ENCODE measurements at regions not wholly inside any gene's neighbourhood (a gene's known extent, or its start where the extent isn't known, plus 50 kb on each side); places are given as distances from the start of the nearest gene placed in this dataset.

DNA sequence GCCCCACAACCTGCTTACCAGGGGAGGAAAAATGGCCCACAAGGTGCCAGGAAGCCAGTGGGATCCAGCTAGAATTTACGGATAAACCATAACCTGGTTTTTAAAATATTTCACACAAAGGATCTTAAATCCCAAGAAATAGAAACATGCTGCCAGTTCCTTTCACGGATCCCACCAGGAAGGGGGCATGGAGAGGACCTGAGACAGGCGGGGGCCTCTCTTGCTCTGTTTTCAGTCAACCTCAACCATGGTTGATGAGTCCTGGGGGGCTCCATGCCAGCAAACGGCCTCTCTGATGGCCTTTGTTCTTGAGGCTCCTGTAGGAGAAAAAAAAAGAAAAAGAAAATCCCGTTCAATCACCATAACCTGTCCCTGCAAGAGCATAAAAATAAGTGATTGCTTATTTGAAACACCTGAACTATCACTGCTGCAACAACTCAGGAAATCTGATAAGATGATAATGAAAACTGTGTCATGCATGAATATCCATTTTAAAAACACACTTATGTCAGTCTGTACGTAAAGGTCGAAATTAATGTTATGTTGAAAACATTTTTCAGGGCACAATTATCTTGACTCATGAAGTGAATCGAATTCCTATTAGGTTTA, 125.8 kb upstream of the CST7 start:
- TF ChIP-seq, protein P1, sequence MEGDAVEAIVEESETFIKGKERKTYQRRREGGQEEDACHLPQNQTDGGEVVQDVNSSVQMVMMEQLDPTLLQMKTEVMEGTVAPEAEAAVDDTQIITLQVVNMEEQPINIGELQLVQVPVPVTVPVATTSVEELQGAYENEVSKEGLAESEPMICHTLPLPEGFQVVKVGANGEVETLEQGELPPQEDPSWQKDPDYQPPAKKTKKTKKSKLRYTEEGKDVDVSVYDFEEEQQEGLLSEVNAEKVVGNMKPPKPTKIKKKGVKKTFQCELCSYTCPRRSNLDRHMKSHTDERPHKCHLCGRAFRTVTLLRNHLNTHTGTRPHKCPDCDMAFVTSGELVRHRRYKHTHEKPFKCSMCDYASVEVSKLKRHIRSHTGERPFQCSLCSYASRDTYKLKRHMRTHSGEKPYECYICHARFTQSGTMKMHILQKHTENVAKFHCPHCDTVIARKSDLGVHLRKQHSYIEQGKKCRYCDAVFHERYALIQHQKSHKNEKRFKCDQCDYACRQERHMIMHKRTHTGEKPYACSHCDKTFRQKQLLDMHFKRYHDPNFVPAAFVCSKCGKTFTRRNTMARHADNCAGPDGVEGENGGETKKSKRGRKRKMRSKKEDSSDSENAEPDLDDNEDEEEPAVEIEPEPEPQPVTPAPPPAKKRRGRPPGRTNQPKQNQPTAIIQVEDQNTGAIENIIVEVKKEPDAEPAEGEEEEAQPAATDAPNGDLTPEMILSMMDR (IDR thresholded peaks at IDR 0.05; ENCODE audit: low read depth, low read length, missing control alignments) = no peak

DNA sequence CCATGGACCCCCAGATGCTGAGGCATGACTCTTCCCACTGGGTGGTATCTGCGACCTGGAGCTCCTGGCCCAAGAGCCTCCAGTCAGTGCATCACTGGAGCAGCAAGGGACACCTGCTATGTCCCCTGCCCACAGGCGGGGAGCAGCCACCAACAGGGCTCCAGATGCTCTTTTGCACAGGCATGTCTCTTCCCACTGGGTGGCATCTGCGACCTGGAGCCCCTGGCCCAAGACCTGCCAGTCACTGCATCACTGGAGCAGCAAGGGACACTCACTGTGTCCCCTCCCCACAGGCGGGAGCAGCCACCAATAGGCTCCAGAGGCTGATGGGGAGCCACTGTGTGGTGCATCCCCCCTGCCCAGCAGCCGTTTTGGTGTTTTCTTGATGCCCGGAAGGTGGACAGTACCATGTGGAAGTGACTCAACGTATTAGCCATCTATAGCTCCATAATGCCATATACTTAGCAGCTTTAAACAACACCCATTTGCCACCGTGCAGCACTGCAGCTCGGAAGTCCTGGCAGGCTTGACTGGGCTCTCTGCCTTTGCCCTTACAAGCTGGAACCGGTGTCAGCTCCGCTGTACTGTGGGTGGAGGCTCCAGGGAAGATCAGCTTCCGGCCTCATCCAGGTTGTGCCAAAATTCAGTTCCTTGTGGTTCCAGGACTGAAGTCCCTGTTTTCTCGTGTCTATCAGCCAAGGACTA, 124.9 kb upstream of the CST7 start:
- H3K4me3 ChIP-seq (ENCODE audit: low read depth, low read length) = no peak overlapping the region
- DNase-seq (ENCODE audit: low read depth) = no peak
- in situ Hi-C loops (cut with HindIII; ENCODE audit: low sequenced_read_pairs) = no loop called here
- TF ChIP-seq, protein P1 (IDR thresholded peaks at IDR 0.05; ENCODE audit: low read depth, low read length, missing control alignments) = no peak

More for the DNA sequence above, 125.8 kb upstream of the CST7 start:
- in situ Hi-C loops (cut with HindIII; ENCODE audit: low sequenced_read_pairs) = no loop called here
- no peak overlapping the region for H3K4me3 ChIP-seq (ENCODE audit: low read depth, low read length)
- no peak for DNase-seq (ENCODE audit: low read depth)

DNA sequence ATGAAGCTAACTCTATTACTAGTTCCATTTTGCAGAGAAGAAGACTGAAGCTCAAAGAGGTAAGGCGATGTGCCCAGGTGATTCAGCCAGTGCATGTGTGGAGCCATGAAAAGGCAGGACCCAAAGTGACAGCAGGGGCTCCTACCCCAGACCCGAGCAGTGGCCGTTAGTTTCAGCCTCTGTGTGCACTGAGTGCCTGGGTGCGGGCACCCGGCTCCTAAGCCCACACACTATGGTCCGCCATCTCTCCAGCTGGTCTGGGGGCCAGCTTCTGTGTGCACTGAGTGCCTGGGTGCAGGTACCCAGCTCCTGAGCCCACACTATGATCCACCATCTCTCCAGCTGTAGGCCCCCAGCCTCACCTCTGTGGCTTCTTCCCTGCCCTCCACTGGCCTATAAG, 123.5 kb upstream of the CST7 start:
- in situ Hi-C loops (cut with HindIII; ENCODE audit: low sequenced_read_pairs) = no loop called here
- no peak overlapping the region for H3K4me3 ChIP-seq (ENCODE audit: low read depth, low read length)
- DNase-seq (ENCODE audit: low read depth) = no peak
- TF ChIP-seq, protein P1 (IDR thresholded peaks at IDR 0.05; ENCODE audit: low read depth, low read length, missing control alignments) = no peak

DNA sequence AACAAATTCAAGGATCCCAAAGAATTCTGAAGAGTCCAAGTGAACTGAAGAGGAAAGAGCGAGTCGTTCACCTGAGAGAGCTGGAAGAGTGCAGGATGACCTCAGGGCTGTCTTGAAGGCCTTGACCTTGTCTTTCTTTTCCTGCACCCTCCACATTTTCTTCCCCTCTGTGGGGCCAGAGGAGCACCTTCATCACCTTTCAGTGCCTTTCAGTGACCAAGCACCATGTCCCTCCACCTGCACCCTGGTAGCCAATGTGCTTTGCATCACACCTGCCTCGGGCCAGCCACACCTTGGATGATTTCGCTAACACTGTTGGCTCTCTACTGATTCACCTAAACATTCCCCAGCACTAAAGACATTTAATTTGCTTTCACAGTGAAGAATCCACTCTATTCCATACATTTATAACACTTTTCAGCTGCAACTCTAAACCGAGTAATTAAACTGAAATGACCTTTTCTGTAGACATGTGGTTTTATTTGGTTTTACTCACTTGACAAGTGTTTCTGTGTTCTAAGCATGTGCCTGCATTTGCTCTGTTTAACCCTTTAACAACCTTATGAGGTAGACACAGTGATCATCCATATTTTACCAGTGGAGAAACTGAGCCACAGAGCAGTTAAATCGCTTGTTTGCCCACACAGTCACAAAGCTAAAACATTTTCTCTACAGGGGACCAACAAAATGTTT, 121.3 kb upstream of the CST7 start:
- no peak overlapping the region for H3K4me3 ChIP-seq (ENCODE audit: low read depth, low read length)
- TF ChIP-seq, protein P1 (IDR thresholded peaks at IDR 0.05; ENCODE audit: low read depth, low read length, missing control alignments) = no peak
- in situ Hi-C loops (cut with HindIII; ENCODE audit: low sequenced_read_pairs) = no loop called here

DNA sequence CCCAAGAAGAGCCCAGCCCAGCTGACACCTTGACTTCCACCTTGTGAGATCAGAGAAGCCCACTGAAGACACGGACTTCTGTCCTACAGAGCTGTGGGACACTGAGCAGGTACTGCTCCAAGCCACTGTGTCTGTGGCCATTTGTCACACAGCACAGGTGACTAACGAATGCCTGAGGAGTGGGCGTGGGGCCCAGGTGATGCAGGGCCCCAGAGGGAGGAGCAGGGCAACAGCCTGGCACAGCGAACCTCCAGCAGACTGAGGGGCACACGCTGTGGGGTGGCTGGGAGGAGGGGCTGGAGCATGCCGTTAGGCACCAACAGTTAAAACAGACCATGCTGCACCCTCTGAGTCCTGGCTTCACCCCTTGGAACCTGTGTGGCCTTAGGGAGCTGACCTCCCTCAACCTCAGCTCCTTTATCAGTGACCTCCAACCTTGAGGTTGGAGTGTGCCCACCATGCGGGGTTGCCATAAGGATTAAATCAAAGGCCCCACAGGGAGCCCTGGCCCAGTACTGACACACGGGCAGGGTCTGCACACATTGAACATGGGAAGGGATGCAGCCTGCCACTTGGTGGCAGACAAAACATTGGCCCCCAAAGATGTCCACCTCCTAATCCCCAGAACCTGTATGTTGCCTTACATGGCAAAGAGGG, 119.9 kb upstream of the CST7 start:
- H3K4me3 ChIP-seq (ENCODE audit: low read depth, low read length) = no peak overlapping the region
- no peak for DNase-seq (ENCODE audit: low read depth)
- in situ Hi-C loops (cut with HindIII; ENCODE audit: low sequenced_read_pairs) = no loop called here
- TF ChIP-seq, protein P1 (IDR thresholded peaks at IDR 0.05; ENCODE audit: low read depth, low read length, missing control alignments) = no peak

More for the DNA sequence above, 121.3 kb upstream of the CST7 start:
- no peak for DNase-seq (ENCODE audit: low read depth)

DNA sequence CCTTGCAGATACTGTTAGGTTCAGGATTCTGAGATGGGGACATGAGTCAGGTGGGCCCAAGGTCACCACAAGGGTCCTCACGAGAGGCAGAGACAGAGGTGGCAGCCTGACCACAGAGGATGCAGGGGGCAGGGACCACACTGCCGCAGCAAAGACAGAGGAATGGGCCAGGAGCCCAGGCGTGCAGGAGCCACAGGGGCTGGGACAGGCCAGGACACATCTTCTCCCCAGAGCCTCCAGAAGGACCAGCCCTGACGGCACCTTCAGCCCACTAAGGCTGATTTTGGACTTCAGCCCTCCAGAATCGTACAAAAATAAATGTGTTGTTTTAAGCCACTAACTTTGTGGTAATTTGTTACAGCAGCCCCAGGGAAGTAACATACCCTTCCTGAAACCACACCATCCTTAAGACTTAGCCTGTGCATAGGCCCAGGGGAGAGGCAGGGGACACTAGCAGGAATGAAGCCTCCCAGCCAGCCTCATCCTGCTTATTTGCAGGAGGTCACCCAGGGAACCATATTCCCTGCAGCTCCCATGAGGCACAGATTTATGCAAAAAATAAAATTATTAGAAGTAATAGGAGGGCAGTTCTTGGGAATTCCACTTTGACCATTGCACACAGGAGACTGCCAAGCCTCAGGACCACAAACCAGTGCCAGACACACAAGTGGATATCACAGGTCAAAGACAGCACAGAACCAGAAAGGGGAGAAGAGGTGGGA, 119.3 kb upstream of the CST7 start:
- in situ Hi-C loops (cut with HindIII; ENCODE audit: low sequenced_read_pairs) = no loop called here
- no peak for DNase-seq (ENCODE audit: low read depth)
- TF ChIP-seq, protein P1 (IDR thresholded peaks at IDR 0.05; ENCODE audit: low read depth, low read length, missing control alignments) = no peak
- H3K4me3 ChIP-seq (ENCODE audit: low read depth, low read length) = no peak overlapping the region
